Activated T-cell treated with anti-CD3 and anti-CD28 coated beads, Interleukin-2, amount 50 U/mL, for 1 hour (primary cell): ENCODE measurements at regions not wholly inside any gene's neighbourhood (a gene's known extent, or its start where the extent isn't known, plus 50 kb on each side); places are given as distances from the start of the nearest gene placed in this dataset.

Source experiments
- DNase-seq: peaks from one replicate; pipeline ENCODE4 v3.0.0-alpha.2; 2020

- DNase-seq = no peak
Measured at GRCh38 chr11:8828046-8828445, 82.9 kb upstream of the AKIP1 start.

GRCh38 chr11:8828580-8829361 is 82.2 kb upstream of the AKIP1 start:
- DNase-seq = no peak

DNA sequence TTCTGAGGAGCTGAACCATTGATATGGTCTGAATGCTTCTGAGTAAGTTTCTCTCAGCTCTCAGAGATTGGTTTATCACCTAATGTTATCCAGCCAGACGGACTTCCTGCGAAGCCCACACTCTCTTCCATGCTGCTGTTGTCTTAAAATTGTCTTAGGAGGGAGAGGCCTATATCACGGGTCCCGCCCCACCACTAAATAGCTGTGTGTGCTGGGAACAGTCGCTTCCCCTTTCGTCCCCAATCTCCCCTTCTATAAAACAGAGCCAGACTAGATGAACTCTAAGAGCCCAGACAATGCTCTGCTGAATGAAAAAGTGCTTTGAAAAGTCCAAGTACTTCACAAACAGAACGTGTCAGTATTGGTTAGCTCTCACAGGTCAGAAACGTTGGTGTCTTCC is 81.4 kb upstream of the AKIP1 start:
- DNase-seq = no peak

- DNase-seq = no peak
Measured at GRCh38 chr11:8830641-8831040, 80.3 kb upstream of the AKIP1 start.

GRCh38 chr11:8831861-8832260 is 79.1 kb upstream of the AKIP1 start:
- DNase-seq = no peak

DNA sequence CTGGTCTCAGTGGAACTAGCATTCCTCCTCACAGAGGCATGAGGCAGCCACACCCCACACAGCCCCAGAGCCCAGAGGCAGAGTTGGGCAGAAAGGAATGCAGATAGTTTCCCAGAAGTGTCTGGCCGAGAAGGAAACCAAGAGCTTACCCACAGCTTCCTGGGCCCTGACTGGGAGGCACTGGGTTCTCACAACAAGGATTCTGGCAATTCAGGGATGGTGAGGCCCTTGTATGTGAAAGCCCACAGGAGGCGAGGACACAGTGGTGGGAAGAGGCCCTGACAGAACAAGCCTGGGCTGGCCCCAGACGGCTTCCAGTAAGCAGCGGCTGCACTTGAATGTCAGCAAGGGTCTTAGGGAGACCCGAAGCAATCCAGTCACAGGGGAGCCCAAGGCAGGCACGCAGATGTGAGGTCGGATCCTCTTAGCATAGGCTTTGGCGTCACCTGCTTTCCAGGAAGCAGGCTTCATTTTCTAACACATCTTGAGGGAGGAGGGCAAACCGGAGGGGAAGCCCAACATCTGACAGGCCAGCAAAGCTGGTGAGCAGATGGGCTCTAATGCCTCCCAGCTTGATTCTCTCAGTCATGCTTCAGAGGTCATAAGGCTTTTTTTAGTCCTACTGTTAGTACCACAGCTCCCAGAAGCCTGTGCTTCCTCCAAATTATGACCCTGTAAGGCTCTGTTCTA is 78.3 kb upstream of the AKIP1 start:
- no peak for DNase-seq

- no peak for DNase-seq
Measured at GRCh38 chr11:8833568-8834315, 77.2 kb upstream of the AKIP1 start.

DNA sequence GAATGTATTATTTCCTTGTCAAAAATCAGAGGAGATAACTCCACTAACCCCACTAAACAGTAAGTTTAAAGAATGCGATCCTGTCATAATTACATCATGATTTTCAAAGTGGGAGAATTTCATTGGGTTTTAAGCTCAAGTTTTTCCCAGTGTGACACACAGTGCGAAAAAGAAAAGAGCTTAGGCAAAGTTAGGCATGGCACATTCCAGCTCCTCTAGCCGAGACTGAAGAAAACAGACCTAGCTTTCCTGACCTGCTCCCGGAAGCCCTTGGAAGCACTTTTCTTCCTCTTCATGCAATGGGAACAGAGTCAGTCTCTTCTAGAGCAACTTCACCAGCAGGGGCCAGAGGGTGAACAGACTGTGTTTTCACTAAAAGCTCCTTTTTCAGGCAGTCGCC is 76.6 kb upstream of the AKIP1 start:
- no peak for DNase-seq

GRCh38 chr11:8838248-8838647 is 72.7 kb upstream of the AKIP1 start:
- DNase-seq = no peak

GRCh38 chr11:8839306-8839956 is 71.6 kb upstream of the AKIP1 start:
- no peak for DNase-seq

DNA sequence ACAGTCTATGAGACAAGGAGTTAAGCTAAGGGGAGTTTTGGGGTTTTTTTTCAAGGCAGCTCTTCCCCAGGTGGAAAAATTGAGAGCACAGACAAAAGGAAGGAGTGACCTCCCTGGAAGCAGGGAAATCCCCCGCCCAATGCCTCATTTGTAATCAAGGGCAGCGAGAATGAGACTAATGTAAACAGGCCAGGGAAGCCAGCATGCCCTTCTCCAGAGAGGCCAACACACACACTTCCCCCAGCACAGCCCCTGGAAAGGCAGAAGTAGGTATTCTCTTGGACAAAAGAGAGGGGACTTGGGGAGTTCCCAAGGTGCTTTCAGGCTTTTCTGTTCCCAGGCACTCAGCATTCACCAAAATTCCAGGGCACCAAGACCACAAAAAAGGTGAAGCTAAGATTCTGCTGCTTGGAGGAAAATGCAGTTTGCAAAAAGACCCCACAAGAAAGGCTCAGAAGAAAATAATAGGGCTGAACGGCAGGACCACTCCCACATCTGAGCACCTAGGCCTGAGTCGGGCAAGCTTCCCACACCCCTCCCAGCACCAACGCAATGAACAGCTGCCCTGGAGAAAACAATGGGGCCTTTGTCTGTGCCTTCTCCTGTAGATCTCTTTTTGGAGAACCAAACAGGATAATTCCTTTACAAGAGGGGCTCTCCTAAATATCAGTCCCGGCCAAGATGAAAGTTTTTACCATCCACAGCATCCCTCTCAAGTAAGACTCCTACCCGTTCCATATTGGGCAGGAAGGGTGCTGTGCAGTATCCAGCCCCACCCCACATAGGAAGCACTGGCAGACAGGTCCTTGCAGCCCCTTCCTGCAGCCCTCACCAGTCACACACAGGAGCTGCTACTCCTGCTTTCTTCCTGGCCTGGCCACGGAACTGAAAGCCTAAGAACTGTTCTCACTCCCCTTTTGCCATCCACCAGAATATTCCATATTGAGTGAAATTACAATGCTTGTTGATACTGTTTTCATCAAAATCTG is 70.7 kb upstream of the AKIP1 start:
- DNase-seq = no peak

- DNase-seq = no peak
Measured at GRCh38 chr11:8841899-8842298, 69.1 kb upstream of the AKIP1 start.

DNA sequence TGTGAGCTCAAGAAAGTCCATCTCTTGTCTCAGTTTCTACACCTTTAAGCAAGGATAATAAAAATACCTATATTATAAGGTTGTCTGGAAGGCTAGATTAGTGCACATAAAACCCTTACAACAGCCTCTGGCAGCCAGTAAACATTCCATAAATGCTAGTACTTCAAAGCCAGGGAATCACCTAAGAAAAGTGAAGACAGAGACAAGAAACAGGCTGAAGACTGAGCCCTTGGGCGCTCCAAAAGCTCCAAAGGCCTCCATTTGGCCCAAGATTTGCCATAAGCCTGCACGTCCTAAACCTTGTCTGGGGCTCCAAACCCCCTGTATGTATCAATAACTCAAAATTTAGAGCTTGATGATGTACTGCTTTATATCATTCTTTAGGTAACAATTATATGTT is 52.2 kb upstream of the AKIP1 start:
- no peak for DNase-seq
